ENCODE measurements at regions not wholly inside any gene's neighbourhood (a gene's known extent, or its start where the extent isn't known, plus 50 kb on each side); places are given as distances from the start of the nearest gene placed in this dataset.
"Not testable (repeated sequence)": the region's sequence is repeated elsewhere in the genome, so short reads cannot be mapped to it uniquely, and the experiment has no call there.

GRCh38 chr2:120637847-120638246 lies 97.8 kb upstream of the GLI2 start:
- no peak for DNase-seq (ENCODE audit: low spot score)
- intact Hi-C loops (cut with DNase I), result no loop called here

- intact Hi-C loops (cut with DNase I), result no loop called here
- no peak for DNase-seq (ENCODE audit: low spot score)
Observed at GRCh38 chr2:120638450-120638849, 97.2 kb upstream of the GLI2 start.

- DNase-seq (ENCODE audit: low spot score), result no peak
- intact Hi-C loops (cut with DNase I), result no loop called here
Observed at GRCh38 chr2:120641366-120641771, 94.3 kb upstream of the GLI2 start.

GRCh38 chr2:120642646-120643045 lies 93.0 kb upstream of the GLI2 start:
- DNase-seq (ENCODE audit: low spot score), result no peak
- intact Hi-C loops (cut with DNase I), result no loop called here

- intact Hi-C loops (cut with DNase I), result no loop called here
- DNase-seq (ENCODE audit: low spot score), result no peak
Observed at GRCh38 chr2:120646994-120647393, 88.7 kb upstream of the GLI2 start.

GRCh38 chr2:120647487-120647886 lies 88.2 kb upstream of the GLI2 start:
- no peak for DNase-seq (ENCODE audit: low spot score)
- intact Hi-C loops (cut with DNase I), result no loop called here

- intact Hi-C loops (cut with DNase I), result not testable (repeated sequence)
Observed at GRCh38 chr2:120649381-120649780, 86.3 kb upstream of the GLI2 start.

GRCh38 chr2:120650022-120650644 lies 85.5 kb upstream of the GLI2 start:
- DNase-seq (ENCODE audit: low spot score), result no peak
- intact Hi-C loops (cut with DNase I), result no loop called here

More at GRCh38 chr2:120649381-120649780, 86.3 kb upstream of the GLI2 start:
- not testable (repeated sequence) for DNase-seq (ENCODE audit: low spot score)

GRCh38 chr2:120651818-120652217 lies 83.8 kb upstream of the GLI2 start:
- intact Hi-C loops (cut with DNase I), result no loop called here
- DNase-seq (ENCODE audit: low spot score), result no peak

GRCh38 chr2:120653046-120653445 lies 82.6 kb upstream of the GLI2 start:
- DNase-seq (ENCODE audit: low spot score), result no peak
- intact Hi-C loops (cut with DNase I), result no loop called here

- intact Hi-C loops (cut with DNase I), result no loop called here
- DNase-seq (ENCODE audit: low spot score), result no peak
Observed at GRCh38 chr2:120653871-120654270, 81.8 kb upstream of the GLI2 start.

- intact Hi-C loops (cut with DNase I), result no loop called here
- no peak for DNase-seq (ENCODE audit: low spot score)
Observed at GRCh38 chr2:120654381-120655134, 81.1 kb upstream of the GLI2 start.

- DNase-seq (ENCODE audit: low spot score), result no peak
- intact Hi-C loops (cut with DNase I), result no loop called here
Observed at GRCh38 chr2:120656273-120656950, 79.3 kb upstream of the GLI2 start.

GRCh38 chr2:120658042-120658769 lies 77.5 kb upstream of the GLI2 start:
- intact Hi-C loops (cut with DNase I), result no loop called here
- DNase-seq (ENCODE audit: low spot score), result no peak

- no peak for DNase-seq (ENCODE audit: low spot score)
- intact Hi-C loops (cut with DNase I), result no loop called here
Observed at GRCh38 chr2:120658770-120659158, 76.9 kb upstream of the GLI2 start.

GRCh38 chr2:120659275-120659977 lies 76.2 kb upstream of the GLI2 start:
- no peak for DNase-seq (ENCODE audit: low spot score)

GRCh38 chr2:120660056-120660694 lies 75.5 kb upstream of the GLI2 start:
- no peak for DNase-seq (ENCODE audit: low spot score)

More at GRCh38 chr2:120659275-120659977, 76.2 kb upstream of the GLI2 start:
- intact Hi-C loops (cut with DNase I), result no loop called here

GRCh38 chr2:120660771-120661459 lies 74.8 kb upstream of the GLI2 start:
- intact Hi-C loops (cut with DNase I), result no loop called here
- DNase-seq (ENCODE audit: low spot score), result no peak

More at GRCh38 chr2:120660056-120660694, 75.5 kb upstream of the GLI2 start:
- intact Hi-C loops (cut with DNase I), result no loop called here

All from posterior vena cava (tissue), 2 donors.